ENCODE measurements at regions not wholly inside any gene's neighbourhood (a gene's known extent, or its start where the extent isn't known, plus 50 kb on each side); places are given as distances from the start of the nearest gene placed in this dataset.

- TF ChIP-seq POLR2AphosphoS5 (IDR thresholded peaks at IDR 0.05) (no peak), CTCF (IDR thresholded peaks at IDR 0.05 in 8 of 11, conservative IDR thresholded peaks at IDR 0.05 in 3 of 11) (no peak), POLR2A (IDR thresholded peaks at IDR 0.05) (no peak)
Observed at GRCh38 chr16:72256398-72257066, 84.6 kb upstream of the PMFBP1 start.
